Hematopoietic multipotent progenitor cell (in vitro differentiated cells): ENCODE measurements at regions not wholly inside any gene's neighbourhood (a gene's known extent, or its start where the extent isn't known, plus 50 kb on each side); places are given as distances from the start of the nearest gene placed in this dataset.

Experiments
- DNase-seq, 3 donors: peaks; one replicate each; pipeline ENCODE4 v3.0.0-alpha.2; 2011 to 2015; ENCODE audit warnings: low read depth in 2 of 3, low spot score in 2 of 3

- no peak for DNase-seq
Measured at GRCh38 chr9:115209601-115210306, 91.8 kb upstream of the TNC start.

- no peak for DNase-seq
Measured at GRCh38 chr9:115210699-115211098, 92.7 kb upstream of the TNC start.

- no peak for DNase-seq
Measured at GRCh38 chr9:115211413-115212124, 93.6 kb upstream of the TNC start.

- no peak for DNase-seq
Measured at GRCh38 chr9:115212125-115212605, 94.2 kb upstream of the TNC start.

GRCh38 chr9:115212832-115213231 is 94.9 kb upstream of the TNC start:
- no peak for DNase-seq

GRCh38 chr9:115213818-115214334 is 95.9 kb upstream of the TNC start:
- no peak for DNase-seq

- no peak for DNase-seq
Measured at GRCh38 chr9:115216873-115217272, 98.9 kb upstream of the TNC start.

- no peak for DNase-seq
Measured at GRCh38 chr9:115220319-115221005, 102.5 kb upstream of the TNC start.

GRCh38 chr9:115223471-115223870 is 105.5 kb upstream of the TNC start:
- DNase-seq, result no peak

GRCh38 chr9:115225459-115226116 is 107.6 kb upstream of the TNC start:
- DNase-seq, result no peak

GRCh38 chr9:115226152-115226551 is 108.2 kb upstream of the TNC start:
- DNase-seq, result no peak

GRCh38 chr9:115229496-115229895 is 111.5 kb upstream of the TNC start:
- no peak for DNase-seq

GRCh38 chr9:115230924-115231515 is 113.1 kb upstream of the TNC start:
- no peak for DNase-seq

GRCh38 chr9:115232181-115232774 is 114.3 kb upstream of the TNC start:
- DNase-seq, result no peak

GRCh38 chr9:115234094-115234493 is 116.1 kb upstream of the TNC start:
- no peak for DNase-seq

GRCh38 chr9:115235221-115235620 is 117.3 kb upstream of the TNC start:
- DNase-seq, result no peak

GRCh38 chr9:115237385-115237998 is 119.5 kb upstream of the TNC start:
- DNase-seq, result no peak

GRCh38 chr9:115240676-115241075 is 122.7 kb upstream of the TNC start:
- no peak for DNase-seq

- DNase-seq, result no peak
Measured at GRCh38 chr9:115241641-115242040, 123.7 kb upstream of the TNC start.

GRCh38 chr9:115249488-115249887 is 131.5 kb upstream of the TNC start:
- no peak for DNase-seq
